Fibroblast of peridontal ligament (primary cell): ENCODE measurements at regions not wholly inside any gene's neighbourhood (a gene's known extent, or its start where the extent isn't known, plus 50 kb on each side); places are given as distances from the start of the nearest gene placed in this dataset.

Experiments
- DNase-seq: peaks from one replicate; pipeline ENCODE4 v3.0.0-alpha.2; 2010; ENCODE audit errors: extremely low read depth

GRCh38 chr2:240191001-240191400, 50.5 kb upstream of the OTOS start:
- no peak for DNase-seq

- no peak for DNase-seq
Measured at GRCh38 chr2:240192661-240193060, 52.2 kb upstream of the OTOS start.

- peak; percentile 24 for DNase-seq
Measured at GRCh38 chr2:240194341-240194762, 53.9 kb upstream of the OTOS start.

GRCh38 chr2:240195316-240195861, 54.9 kb upstream of the OTOS start:
- DNase-seq, result no peak

- DNase-seq, result no peak
Measured at GRCh38 chr2:240196716-240197461, 56.4 kb upstream of the OTOS start.

GRCh38 chr2:240197462-240198139, 57.1 kb upstream of the OTOS start:
- no peak for DNase-seq

- DNase-seq, result no peak
Measured at GRCh38 chr2:240198226-240198625, 57.8 kb upstream of the OTOS start.

- DNase-seq, result no peak
Measured at GRCh38 chr2:240199133-240199870, 58.8 kb upstream of the OTOS start.

- no peak for DNase-seq
Measured at GRCh38 chr2:240200230-240201051, 60.0 kb upstream of the OTOS start.

GRCh38 chr2:240201866-240202265, 61.4 kb upstream of the OTOS start:
- DNase-seq, result no peak

GRCh38 chr2:240202586-240202985, 62.1 kb upstream of the OTOS start:
- no peak for DNase-seq

- DNase-seq, result no peak
Measured at GRCh38 chr2:240203031-240203787, 62.8 kb upstream of the OTOS start.

GRCh38 chr2:240203788-240204270, 63.4 kb upstream of the OTOS start:
- DNase-seq, result no peak

- DNase-seq, result no peak
Measured at GRCh38 chr2:240204431-240205276, 64.2 kb upstream of the OTOS start.

GRCh38 chr2:240205348-240205747, 64.9 kb upstream of the OTOS start:
- DNase-seq, result peak; percentile 42

GRCh38 chr2:240205772-240206171, 65.3 kb upstream of the OTOS start:
- no peak for DNase-seq

GRCh38 chr2:240206630-240207029, 66.2 kb upstream of the OTOS start:
- no peak for DNase-seq

- no peak for DNase-seq
Measured at GRCh38 chr2:240207661-240208060, 67.2 kb upstream of the OTOS start.

GRCh38 chr2:240208096-240208495, 67.6 kb upstream of the OTOS start:
- no peak for DNase-seq
